C4-2B (cell line): ENCODE measurements at regions not wholly inside any gene's neighbourhood (a gene's known extent, or its start where the extent isn't known, plus 50 kb on each side); places are given as distances from the start of the nearest gene placed in this dataset.

Source experiments
- CTCF ChIP-seq: fragments of 450-650 bp; conservative IDR thresholded peaks from 2 replicates; pipeline ENCODE4 v1.5.1; 2017; ENCODE audit warnings: mild to moderate bottlenecking
- ZFX ChIP-seq: fragments of 450-650 bp; IDR thresholded peaks from 2 replicates; pipeline ENCODE4 v1.6.1; 2017

- TF ChIP-seq CTCF (no peak), ZFX (no peak)
These were observed 163.2 kb upstream of the CAMK1G start for GRCh38 chr1:209420276-209420675.
